Prostate gland (tissue), 2 donors: ENCODE measurements at regions not wholly inside any gene's neighbourhood (a gene's known extent, or its start where the extent isn't known, plus 50 kb on each side); places are given as distances from the start of the nearest gene placed in this dataset.

Source experiments
- POLR2A ChIP-seq: fragments of 450-650 bp; IDR thresholded peaks from one replicate; pipeline ENCODE4 v1.6.1; 2016; ENCODE audit warnings: antibody characterized with exemption, mild to moderate bottlenecking
- POLR2AphosphoS5 ChIP-seq: sonication (generic); formaldehyde crosslinking; IDR thresholded peaks from one replicate; pipeline ENCODE4 v1.6.1; 2017; ENCODE audit warnings: antibody characterized with exemption
- TF ChIP-seq, protein P1 (sequence below), 4 experiments: fragments of 200-600 bp in 2 of 4; fragments of 450-650 bp in 2 of 4; sonication (generic) in 2 of 4; IDR thresholded peaks; 1 replicate in 3 of 4; 2 replicates in 1 of 4; pipeline ENCODE4 v1.5.1; 2016 to 2019; ENCODE audit warnings: antibody characterized with exemption in 4 of 4, mild to moderate bottlenecking in 2 of 4, moderate library complexity in 2 of 4

DNA sequence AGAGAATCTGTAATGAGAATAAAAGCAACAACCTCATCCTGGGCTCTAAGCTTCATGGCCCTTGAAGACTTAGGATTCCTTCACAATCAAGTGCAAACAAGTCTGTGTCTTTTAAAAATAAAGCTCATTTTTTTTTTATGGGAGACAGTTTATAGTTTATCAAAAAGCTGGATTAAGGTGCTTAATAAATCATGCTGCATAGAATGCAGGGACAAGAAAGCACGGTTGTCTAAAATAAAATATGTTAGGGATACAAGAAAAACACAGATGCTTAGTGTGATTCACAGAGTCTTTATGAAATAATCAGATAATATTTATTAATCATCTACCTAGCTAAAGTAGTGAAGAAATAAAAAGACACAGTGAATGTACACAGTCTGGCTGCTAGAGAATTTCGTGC lies 2045.9 kb upstream of the WWC1 start:
- TF ChIP-seq, protein P1, sequence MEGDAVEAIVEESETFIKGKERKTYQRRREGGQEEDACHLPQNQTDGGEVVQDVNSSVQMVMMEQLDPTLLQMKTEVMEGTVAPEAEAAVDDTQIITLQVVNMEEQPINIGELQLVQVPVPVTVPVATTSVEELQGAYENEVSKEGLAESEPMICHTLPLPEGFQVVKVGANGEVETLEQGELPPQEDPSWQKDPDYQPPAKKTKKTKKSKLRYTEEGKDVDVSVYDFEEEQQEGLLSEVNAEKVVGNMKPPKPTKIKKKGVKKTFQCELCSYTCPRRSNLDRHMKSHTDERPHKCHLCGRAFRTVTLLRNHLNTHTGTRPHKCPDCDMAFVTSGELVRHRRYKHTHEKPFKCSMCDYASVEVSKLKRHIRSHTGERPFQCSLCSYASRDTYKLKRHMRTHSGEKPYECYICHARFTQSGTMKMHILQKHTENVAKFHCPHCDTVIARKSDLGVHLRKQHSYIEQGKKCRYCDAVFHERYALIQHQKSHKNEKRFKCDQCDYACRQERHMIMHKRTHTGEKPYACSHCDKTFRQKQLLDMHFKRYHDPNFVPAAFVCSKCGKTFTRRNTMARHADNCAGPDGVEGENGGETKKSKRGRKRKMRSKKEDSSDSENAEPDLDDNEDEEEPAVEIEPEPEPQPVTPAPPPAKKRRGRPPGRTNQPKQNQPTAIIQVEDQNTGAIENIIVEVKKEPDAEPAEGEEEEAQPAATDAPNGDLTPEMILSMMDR (IDR thresholded peaks at IDR 0.05) = no peak
- TF ChIP-seq POLR2A (no peak), POLR2AphosphoS5 (no peak)
